NCI-H1048 (cell line): ENCODE measurements at regions not wholly inside any gene's neighbourhood (a gene's known extent, or its start where the extent isn't known, plus 50 kb on each side); places are given as distances from the start of the nearest gene placed in this dataset.
"Not testable (repeated sequence)": the region's sequence is repeated elsewhere in the genome, so short reads cannot be mapped to it uniquely, and the experiment has no call there.

Source experiments
- DNase-seq: peaks from one replicate; lab custom pipeline; 2025; lab: John Stamatoyannopoulos, UW

DNA sequence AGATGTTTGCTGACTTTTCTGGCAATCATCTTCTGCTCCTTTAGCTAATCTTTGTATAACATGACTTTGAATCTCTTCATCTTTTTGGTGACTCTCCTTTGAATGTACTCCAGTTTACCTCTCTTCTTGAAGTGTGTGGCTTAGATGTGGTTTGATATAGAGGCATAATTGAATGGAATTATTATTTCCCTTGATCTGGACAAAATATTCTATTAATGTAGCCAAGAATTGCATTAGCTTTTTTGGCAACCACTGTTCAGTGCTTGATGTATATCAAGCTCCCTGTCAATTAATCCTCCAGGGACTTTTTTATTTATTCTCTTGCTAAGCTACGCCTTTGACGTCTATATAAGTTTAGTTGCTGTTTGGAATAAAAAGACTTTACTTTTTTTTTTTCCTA lies 490.8 kb downstream of the PCDH20 start:
- DNase-seq = no peak

DNA sequence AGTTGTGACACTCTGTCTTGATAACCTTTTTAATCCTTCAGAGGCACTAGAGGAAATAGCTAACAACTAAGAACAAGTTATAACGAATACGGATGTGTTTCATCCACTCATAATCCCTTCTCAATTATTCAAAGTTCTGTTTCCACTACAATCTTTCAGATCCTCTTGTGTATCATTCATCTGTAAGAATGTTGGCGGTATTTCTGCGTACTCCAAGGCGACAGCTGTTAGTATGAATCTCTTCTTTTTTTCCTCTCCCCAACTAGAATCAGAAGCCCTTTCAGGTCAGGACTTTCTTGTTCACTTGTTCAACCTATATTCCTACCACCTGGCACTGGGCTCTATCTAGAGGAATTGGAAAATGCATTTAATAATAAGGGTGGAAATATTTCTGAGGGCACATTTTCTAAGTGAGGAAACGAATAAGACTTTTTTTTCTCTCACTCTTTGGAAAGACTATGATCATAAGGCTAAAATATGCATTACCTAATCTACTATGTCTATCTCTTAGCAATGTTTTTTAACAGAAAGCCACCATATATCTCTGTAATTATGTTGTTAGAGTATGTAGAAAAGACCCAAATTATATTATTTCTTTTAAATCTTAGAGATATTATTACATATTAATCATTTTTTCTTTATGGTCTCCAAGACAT lies 492.9 kb downstream of the PCDH20 start:
- no peak for DNase-seq

DNA sequence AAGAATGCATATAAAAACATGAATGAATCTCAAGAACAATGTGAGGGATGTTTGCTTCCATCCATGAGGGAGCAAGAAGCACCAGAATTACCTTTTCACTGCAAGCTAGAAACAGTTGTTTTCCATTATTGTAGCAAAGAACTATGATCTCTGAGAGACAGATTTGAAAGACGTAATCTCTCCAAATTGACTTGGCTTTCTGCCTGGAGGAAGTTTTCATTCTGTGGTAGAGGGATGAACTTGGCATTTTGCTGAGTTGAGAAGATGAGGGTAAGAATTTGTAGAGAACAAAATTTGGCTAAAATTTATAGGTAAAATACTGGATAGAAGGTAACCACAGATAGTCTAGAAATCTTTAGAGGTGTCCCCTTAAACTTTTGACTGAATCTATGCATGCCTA lies 496.8 kb downstream of the TDRD3 start:
- no peak for DNase-seq

DNA sequence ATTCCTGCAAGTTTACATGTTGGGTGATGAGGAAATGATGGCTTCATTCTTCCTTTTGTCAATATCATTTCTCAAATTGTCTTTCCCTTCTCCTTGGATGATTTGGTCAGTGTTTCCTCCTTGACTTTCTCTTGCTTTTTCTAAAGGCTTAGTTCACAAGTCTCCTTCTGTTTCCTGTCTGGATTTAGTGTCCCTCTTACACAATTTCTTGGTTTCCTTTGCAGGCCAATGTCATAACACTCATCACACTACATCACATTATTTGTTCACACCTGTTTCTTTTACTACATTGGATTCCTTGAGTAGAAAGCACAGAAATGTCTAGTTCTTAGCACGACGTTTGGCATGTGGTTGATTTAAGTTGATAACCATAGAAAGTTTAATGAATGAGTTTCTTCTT lies 490.7 kb downstream of the TDRD3 start:
- DNase-seq = no peak

DNA sequence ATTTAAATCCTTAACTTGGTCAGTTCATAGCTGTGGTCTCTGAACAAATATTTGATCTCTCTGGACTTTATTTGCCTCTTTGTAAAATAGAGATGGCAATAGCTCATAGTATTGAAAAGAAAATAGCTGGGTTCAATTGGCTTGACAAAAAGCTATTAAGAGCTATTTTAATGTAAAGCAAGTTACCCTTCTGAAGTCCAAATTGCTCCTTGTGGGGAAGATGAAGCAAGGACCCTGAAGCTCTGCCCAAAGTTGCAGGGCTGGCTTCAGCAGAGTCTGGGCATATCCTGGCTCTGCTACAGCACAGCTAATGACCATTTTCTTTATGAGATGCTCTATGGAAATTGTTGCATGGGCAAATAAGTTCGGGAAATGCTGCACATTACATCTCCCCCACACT lies 484.5 kb downstream of the TDRD3 start:
- DNase-seq = no peak

DNA sequence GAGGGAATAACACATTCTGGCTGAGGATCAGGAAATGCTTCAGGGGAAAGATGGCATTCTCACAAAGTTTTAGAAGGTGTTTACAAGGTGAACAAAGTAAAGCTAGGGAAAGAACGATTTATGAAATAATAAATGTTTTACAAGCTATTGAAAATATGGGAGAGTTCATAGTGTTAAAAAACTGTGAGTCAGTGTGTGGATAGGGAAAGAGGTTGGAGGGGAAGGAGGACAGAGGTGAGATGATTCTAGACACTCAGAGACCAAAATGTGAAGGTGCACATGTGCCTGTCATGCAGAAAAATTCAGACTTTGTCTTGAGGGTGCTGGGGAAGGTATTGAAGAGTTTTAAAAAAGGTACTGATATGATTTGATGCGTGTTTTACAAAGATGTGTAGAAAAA lies 476.1 kb downstream of the TDRD3 start:
- no peak for DNase-seq

DNA sequence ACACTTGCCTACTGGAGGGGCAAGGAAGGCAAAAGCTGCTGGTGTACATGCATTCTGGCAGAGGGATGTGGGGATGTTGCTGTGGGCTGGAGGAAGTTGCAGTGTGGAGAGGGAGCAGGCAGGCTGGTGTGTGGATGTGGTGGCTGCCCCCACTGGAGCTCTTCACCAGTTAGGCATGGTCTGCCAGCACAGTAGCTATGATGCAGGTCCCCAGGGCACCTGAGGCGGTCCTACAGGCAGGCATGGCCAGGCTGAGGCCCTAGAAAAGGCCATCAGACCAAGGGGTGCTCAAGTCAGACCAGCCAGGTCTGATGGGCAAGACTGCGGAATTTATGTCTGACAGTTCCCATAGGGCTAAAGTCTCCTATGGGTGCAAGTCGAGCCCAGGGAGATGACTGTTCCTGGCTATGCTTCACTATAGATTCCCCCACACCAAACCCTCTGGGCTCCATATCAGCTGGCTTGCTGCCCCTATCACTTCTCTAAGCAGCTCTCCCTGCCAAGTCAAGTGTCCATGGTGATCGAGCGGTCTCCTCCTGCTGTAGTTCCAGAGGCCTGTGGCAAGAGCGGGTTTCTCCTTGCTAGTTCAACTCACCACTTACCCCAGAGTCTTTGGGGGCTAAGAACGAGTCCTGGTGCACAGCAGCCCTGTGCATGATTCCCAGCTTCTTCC lies 473.1 kb downstream of the TDRD3 start:
- no peak for DNase-seq

DNA sequence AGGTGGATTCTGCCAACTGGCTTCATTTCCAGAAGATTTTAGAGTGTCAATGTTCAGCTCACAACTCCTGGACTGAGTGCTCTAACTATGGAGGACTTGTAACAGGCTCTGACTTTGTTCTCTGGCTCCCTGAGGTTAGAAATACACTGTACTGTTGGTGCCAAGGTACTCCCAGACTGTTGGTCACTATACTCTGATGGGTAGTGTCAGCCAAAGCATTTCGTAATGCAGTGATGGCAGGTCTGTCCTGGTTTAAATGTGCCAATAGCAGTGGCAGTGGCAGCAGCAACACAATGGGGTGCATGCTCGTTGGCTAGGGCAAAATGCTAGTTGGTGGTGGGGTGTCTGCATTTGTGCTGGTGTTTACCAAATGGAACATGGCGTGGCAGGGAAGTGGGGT lies 472.2 kb downstream of the TDRD3 start:
- no peak for DNase-seq

DNA sequence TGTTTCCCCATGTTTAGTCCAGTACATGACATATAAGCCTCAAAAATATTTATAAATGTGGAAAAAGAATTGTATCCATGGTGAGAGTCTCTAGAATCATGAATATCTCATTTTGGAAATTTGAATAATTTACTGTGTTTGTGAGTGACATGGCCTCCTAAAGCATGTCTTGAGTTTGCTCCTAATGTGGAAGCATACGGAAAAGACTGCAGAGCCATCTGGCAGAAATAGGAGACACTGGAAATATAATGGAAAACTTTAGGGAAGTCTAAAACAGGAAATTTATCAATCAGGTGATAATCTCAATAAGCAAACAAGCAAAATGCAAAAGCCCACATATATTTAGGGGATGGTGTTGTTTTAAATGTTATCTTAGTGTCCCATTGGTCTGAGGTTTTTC lies 465.0 kb downstream of the TDRD3 start:
- DNase-seq = no peak

DNA sequence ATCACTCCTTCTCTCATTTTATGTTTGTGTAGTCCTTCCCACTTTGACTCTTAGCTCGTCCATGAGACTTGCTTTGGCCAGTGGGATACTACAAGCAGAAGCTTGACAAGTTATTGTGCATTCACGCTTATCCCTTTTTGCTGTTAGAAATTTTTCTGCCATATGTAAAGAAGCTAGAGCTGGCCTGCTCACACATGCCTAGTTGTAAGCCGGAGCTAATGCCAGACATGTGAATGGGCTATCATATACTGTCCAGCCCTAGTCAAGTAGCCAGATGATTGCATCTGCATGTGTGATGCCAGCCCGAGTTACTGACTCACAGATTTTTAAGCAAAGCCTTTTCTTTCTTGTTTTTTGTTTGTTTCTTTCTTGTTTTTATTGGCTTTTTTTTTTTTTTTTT lies 460.7 kb downstream of the TDRD3 start:
- no peak for DNase-seq

DNA sequence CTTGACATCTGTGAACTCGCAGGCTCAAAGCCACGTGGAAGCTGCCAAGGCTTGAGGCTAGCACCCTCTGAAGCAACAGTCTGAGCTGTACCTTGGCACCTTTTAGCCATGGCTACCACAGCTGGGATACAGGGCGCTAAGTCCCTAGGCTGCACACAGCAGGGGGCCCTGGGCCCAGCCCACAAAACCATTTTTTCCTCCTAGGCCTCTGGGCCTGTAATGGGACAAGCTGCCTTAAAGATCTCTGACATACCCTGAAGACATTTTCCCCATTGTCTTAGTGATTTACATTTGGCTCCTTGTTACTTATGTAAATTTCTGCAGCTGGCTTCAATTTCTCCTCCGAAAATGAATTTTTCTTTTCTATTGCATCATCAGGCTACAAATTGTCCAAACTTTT lies 455.9 kb downstream of the TDRD3 start:
- no peak for DNase-seq

DNA sequence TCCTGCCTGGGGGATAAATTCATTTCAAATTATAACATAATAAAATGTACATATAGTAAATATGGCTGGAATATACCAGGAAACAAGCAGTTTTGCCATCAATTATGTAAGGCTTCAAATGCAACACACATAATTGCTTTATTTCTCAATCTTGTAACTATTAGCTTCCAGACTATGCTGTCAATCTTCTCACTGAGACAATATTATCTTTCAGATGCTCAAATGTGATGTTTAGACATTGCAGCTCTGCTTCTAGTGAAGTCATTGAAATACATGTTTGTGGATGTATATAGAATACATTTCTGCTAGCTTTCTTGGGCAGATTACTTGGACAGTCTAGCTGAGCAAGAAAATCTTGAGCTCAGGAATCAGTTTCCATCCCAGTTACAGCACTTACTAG lies 454.4 kb downstream of the TDRD3 start:
- no peak for DNase-seq

DNA sequence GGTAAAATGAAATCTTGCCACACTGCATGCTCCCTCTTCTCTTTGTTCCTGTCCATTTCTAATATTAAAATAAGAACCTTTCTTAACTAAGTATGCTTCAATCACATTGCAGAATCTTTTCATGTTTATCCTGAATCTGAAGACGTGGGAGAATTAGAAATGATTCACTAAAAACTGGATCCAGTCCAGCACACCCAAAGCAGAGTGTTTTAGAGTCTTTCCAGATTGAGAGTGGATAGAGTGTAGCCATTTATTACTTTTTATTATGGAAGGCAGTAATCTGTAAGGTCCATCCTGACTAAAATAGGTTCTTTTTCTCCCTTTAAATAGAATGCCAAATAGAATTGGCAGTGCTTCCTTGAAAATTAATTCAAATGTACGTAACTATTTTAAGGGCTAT lies 453.5 kb downstream of the TDRD3 start:
- no peak for DNase-seq

DNA sequence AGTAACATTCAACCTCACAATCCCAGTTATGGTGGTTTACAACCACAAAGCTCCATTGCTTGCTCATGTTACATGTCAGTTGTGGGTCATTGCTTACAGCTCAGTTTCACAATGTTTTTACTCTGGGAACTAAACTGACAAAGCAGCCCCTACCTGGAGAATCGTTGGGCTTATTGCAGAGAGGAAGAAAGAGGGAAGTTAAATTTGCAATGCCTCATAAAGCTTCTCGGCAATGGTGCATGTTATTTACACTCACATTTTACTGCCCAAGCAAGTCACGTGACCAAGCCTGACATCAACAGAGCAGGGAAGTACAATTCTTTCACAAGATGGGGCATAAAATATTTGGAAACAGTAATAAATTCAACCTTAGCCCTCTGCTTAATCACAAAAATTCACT lies 441.6 kb downstream of the TDRD3 start:
- DNase-seq = no peak

DNA sequence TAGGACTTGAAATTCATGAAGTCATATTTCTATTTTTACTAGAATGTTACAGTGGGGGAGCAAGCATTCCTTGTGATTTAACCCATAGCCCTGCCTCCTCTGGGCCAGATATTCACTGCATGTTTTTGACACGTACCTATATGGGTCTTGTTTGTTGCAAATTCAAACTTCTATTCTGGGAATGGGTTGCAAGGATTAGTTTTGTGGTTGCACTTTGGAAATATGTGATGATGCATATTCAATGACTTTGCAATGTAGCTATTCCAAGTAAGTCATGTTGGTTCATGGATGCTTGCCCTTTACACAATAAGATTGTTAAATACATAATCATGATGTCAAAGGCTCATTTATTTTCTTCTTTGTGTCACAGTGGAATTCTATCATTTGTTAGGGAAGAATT lies 440.8 kb downstream of the TDRD3 start:
- no peak for DNase-seq

DNA sequence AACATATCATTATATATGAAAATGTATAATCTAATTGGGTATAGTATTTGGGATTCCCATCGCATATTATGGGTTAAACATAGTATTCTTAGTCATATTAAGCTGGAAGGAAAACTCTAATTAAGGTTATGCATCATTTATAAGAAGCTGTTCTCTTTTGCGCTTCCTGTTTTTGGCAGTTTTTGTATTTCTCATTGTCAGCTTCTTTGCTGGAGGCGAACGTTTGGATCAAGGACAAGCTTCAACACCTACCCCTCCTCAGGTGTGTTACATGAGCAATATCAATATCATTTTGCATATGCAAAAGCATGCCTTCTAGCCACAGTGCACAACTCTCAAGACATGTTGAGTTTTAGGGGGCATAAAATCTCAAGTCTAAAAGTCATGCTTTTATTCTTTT lies 439.8 kb downstream of the TDRD3 start:
- DNase-seq = no peak

DNA sequence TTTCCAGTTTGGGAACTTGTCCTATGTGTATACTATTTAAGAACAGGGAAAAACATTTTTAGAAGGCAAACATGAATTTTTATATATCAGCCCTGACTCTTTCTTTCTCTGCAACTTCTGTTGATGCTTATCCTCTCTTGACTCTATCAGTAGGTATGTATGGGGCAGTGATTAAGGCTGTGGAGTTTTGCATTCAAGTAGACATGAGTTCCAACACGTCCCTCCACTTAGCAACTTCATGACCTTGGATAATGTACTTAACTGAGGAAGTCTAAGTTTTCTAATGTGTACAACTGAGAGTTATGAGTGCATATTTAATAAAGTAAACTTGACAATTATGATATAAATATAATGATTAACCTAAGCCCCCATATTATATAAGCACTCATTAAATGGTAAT lies 414.6 kb downstream of the TDRD3 start:
- no peak for DNase-seq

DNA sequence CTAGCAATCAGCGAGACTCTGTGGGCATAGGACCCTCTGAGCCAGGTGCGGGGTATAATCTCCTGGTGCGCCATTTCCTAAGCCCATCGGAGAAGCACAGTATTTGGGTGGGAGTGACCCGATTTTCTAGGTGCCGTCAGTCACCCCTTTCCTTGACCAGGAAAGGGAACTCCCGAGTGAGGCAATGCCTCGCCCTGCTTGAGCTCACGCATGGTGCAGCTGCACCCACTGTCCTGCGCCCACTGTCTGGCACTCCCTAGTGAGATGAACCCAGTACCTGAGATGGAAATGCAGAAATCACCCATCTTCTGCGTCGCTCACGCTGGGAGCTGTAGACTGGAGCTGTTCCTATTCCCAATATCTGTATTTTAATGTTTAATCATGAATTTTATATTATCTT lies 408.6 kb downstream of the TDRD3 start:
- not testable (repeated sequence) for DNase-seq

DNA sequence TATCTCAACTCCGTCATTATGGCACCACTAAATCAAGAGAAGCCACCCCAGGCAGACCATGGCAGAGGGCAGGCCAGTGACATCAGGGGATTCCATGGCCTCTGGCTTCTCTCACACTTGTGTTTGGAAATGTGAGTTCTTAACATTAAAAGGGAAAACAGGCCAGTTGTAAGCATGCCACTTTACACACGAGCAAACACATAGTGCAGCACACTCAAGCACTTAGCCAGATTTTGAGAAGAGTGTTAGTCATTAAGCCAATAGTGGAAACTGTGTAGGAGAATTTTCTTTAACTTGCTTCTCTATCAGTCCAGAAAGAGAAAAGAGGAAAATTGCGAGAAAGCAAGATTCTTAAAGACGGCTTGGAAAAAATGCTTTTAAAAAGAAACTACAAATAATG lies 401.5 kb downstream of the TDRD3 start:
- DNase-seq = no peak

DNA sequence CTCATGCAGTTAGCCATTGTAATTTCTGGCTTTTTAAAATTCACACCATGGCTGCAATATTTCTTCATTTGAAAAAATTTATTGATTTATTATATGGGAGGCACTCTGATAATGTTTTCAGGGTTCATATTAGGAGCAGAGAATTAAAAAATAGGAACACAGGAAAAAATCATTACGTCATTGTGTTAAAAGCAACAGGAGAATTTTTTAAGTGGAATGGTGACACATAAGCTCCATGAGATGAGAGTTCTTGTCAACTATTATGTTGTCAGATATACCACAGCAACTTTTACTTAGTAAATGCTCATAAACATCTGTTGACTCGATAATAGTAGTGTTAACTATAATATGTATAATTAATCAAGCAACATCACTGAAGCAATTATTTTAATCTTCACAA lies 400.1 kb downstream of the TDRD3 start:
- DNase-seq = no peak

DNA sequence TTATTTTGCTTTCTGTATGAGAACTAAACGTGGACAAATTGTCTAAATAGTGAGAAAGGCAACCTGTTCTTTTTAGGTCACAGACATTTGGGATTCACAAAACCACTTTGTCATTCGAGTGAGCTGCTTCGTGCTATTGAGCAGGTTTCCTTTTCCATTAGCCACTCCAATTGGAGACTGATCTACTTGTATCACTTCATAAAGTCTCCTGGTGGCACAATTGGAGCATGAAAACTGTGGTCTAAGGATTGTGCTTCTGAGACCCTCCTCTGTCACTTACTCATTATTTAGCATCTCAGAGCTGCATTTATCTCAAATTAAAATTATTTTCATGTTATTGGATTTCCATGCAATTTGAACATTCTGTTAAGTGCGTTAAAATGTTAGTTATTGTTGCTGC lies 397.7 kb downstream of the TDRD3 start:
- DNase-seq = no peak

DNA sequence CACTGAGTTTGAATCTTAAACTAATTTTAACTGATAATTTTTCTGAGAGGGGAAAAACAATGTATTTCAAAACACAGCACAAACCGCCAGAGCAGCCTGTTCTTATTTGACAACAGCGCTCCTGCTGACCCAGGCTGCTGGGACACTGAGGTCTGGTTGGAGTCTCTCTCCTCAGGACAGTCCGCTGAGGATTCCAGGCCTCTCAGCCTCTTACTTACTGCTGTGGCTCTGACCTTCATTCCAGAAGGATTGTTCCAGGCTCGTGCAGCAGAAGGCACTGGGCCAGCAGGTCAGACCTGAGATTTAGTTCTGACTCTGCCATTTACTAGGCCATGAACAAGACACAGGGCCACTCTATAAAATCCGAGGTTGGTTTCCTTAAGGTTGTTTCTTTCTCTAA lies 393.6 kb downstream of the TDRD3 start:
- DNase-seq = no peak

DNA sequence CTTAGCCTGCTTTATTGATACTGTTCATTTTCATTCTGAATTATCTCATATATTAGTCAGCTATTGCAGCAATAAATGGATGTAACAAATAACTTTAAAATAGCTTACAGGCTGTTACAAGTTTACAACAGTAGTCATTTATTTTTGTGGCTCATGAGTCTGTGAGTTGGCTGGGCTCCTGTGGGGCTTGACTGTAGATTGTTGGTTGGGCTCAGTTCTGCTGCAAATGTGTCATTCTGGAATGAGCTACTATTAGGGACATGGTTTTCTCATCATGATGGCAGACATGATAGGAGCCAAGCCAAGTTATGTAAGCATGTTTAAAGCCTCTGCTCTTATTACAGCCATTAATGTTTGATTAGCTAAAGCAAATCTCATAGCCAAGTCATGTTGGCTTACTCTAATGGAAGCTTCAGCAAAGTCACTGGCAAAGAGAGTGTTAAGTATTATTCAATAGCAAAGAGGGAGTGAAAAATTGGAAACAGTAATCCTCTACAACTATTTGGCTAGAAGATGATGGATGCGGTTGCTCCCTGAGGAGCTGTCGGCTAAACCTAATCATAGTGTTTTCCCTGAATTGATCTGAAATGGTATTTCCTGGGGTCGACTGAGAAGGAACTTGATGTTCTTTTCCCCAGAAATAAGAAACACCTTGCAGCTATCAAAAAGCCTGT lies 391.3 kb downstream of the TDRD3 start:
- DNase-seq = no peak

DNA sequence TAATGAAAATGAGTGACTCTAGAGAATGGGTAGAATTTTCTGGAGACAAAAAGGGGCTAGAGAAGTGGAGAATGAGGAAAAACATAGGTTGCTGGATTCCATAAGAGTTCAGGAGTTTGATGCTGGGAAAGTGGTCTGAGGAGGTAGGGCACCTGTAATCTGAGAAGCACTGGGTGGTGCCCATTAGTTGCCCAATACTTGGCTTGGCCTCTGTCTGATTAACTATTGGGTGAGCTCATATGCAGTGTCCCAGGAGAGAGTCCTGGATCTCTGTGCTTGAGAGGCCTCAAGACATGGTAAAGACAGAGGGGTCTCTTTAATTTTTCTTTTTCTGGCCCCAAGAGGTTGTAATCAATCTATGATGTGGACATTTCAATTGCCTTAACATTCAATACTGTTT lies 390.1 kb downstream of the TDRD3 start:
- DNase-seq = no peak
